ENCODE measurements at regions not wholly inside any gene's neighbourhood (a gene's known extent, or its start where the extent isn't known, plus 50 kb on each side); places are given as distances from the start of the nearest gene placed in this dataset.

DNA sequence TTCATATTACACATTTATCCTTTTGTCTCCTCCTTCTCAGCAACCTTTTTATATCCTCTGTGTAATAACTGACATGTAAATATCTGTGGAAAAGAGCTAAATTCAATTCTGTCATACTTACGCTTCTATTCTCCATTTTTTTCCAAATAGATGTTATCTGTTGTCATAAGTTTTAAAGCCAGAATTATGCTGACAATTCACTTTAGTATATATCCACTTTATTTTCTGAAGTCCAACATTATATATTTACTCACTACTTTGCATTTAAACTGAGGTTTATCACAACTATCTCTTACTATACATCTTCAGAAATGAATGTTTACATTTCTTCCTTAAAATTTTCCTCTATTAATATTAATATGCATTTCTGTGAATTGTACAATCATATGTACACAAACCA is 247.9 kb upstream of the PCDH10 start:
- no peak for DNase-seq

DNA sequence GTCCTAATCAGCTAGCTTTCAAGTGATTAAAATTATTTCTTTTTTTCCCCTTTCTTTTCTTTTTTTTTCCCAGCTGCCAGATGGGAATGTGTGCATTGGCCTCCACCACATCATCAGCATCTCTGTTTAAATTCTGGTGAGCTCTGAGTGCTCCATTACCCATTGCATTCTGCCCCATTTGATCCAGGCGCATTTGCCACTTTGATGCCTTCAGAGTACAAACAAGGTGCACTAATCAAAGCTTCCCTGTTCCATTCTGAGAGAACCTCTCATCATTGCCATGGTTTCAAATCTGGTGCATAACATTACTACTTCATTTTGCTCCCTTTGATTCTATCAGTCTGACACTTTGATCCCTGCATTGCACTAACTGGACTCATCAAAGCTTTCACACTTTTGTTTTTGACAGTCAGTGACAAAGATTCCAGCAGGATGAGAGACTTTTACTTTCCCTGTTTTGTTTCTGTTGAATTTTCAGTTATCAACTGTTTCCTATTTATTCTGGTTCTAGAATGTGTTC is 238.8 kb upstream of the PCDH10 start:
- no peak for DNase-seq

DNA sequence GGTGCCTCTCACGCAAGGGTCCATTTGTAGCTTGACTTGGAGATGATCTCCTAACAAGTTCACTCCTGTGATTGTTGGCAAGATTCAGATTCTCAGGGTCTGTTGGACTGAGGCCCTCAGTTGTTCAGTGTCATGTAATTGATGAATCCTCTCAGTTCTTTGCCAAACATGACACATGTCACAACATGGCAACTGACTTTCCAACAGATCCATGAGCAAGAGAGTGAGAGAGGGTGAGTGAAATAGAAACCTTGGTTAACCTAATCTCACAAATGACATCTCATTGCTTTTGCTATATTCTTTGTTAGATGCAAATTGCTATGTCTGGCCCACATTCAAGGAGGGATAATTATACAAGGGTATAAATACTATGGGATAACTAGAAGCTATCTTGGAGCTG is 231.0 kb upstream of the PCDH10 start:
- DNase-seq: no peak

DNA sequence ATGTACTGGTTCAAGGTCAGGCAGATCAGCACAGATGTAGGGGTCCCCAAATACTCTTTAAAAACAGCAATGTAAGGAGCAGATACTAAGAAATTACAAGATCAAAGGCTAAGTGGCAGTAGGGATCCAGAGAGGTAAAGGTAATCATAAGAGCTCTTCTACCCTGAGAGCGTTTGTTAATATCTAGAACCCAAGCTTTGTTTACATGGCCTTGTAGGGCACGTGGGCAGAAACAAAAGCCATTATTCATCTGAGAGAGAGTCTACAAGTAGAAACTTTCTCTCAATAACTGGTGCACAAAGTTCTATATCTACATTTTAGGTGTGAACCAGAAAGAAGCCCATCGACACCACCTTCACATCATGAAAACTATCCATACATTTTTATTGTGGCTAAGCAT is 225.6 kb upstream of the PCDH10 start:
- no peak for DNase-seq

DNA sequence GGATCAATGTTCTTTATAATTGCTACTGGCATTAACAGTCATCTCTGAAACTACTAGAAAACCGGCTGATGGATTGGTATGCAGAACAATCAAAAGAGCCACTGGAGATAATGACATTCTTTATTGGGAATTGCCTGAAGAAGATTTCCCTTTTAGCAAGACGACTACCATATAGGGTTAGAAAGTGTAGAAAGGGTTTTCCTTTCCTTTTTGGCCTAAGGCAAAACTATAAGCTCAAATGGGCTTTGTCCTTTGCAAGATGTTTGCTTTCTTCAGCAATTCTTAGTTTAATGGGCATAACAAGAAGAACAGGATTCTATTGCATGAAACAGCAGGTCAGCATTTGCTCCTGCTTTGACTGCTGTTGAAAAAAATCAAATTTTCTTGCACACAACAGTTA is 214.2 kb upstream of the PCDH10 start:
- no peak for DNase-seq

DNA sequence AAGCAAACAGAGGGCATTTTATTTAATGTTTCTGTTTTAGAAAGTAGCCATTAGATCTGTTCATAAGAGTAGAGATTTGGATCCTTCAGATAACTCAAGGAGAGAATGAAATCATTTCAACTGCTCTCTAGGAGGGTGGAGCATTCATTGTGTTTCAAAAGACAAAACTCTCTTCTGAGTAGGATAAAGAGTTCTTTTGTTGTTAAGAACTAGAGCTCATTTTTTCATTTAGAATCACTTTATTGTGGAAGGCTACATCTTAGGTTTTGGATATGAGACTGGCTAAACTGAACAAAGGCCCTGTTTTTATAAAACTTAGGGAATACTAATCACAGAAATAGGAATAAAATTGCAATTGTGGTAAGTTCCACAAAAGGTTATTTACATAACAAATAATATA is 193.9 kb upstream of the PCDH10 start:
- DNase-seq: no peak

DNA sequence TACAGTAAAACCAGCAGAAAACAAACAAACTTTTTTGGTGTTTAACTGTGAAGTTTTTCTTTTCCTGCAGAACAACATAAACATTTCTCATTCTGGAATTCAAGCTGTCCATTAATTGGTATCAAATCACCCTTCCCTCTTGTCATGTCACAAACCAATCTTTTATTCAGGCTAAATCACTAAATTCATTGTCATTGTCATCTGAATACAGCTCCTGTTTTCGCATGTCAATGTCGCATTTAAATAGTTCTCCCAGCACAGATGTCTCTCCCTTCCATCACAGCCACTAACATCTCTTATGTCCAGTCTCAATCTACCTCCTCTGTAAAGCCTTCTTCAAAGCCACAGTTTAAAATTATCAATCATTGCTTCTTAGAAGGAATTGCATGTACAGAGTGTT is 192.1 kb upstream of the PCDH10 start:
- no peak for DNase-seq

DNA sequence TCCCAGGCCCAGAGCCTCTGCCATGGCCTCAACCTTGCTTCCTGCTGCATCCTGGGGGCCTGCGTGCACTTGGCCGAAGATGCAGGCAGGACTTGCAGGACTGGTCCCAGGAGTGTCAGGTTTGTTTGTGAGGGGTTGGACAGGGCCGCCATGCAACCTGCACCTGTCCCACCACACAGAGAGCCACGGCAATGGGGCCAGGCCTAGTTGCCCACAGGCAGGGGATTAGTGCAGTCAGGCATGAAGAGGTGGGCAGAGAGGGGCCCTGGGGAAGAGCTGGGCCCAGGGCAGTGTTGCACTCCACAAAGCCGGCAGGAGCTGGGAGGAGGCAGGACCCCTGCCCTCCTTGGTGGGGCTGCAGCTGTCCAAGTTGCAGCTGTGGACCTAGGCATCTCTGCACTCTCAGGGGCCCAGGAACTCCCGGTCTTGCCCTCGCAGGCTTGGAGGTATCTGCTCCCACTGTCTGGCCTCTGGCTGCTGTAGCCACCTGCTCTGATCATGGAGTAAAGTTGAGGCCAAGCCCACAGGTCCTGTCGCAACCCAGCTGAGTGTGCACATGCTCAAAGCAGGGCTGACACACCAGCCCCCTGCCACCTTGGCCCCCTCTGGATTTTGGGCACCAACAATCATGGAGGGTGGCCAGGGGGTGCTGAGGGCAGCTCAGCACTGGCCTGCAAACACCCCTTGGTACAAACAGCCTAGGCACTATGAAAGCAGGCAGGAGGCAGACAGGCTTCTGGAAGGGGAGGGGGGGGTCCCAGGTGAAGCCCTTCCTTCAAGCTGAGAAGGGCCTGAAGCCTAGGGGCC is 190.4 kb upstream of the PCDH10 start:
- DNase-seq: no peak

DNA sequence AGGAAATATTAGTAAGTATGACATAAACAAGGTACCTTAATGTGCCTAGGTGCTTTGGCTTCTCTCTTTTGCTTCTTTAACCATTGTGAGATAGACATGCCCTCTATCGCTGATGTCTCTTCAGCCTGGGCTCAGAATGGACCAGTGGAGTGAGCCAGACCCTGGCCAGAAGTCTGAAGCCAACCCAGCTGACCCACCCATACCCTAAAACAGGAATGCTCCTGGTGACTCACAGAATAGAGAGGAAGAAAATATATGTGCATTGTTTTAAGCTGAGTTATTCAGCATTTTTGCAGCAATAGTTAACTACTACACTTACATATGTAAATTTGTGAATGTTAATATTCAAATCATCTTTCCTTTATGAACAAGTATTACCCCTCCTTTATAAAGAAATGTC is 167.5 kb upstream of the PCDH10 start:
- DNase-seq: no peak

DNA sequence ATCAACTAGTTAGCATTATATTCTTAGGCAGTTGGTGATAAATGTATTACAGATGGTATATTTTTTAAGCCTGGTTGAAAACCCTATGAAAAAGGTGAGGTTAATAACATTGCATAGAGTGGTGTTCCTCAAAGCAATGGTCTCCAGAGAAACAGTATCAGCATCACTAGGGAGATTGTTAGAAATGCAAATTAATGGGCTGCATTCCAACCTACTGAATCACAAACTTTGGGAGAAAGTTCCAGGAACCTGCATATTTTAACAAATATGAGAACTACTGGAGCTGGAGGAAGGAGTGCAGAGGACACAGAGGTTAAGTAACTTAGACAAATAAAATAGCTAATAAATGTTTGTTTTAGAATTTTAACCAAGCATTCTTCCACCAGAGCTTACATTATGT is 166.9 kb upstream of the PCDH10 start:
- no peak for DNase-seq

DNA sequence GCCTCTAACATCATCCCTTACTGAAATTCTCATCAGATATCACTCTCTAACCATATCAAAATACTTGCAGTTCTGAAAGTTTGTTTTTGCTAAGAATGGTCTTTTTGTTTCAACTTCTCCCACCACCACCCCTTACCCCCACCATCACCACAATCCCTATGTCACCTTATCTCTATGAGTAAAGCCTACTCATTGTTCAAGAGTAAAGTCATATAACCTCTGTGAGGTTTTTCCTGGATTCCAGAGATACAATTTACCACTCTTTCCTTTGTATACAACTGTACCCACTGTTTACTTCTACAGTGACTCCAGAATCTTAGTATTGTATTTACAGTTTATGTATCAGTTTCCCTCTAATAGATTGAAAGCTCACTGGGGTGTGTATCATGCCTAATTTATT is 158.0 kb upstream of the PCDH10 start:
- no peak for DNase-seq

DNA sequence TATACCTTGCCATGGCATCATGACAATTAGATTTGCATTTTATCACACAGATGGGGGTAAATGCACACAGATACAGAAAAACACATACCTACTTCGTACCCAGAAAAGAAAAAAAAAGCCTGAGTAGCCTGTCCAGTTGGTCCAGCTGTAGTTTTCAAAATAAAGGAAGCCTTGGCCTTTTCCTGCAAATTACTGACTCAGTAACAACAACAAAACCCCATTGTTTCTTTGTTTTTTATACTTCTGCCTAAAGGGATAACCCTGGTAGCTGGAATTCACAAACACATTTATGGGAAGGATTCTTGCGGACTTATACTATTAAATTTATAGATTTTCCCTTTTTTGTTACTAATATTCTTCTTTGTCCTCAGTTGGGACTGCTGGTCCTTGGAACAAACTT is 156.4 kb upstream of the PCDH10 start:
- DNase-seq: no peak

DNA sequence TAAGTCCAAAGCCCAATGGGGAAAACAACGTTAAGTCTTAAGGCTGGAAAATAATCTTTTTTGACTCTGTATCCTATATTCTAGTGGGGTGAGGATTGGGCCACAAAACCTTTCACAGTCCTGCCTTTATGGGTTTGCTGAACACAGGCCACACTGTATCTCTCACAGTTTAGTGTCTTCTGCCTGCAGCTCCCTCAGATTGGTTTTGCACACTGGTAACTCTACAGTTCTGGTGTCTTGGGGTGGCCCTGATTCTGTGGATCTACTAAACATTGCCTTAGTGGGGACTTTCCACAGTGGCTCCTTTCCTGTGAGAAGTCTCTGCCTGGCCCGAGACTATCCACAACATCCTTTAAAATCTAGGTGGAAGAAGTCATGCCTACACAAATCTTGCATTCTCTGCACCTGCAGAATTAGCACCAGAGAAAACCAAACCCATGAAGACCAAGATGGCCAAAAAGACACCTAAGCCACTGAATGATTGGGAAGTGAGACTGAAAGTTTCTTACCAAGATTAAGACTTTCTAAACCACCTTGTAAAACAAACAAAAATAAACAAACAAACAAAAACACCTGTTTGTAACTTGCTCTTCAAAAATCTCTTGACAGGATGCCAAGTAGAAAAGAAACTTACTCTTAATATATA is 150.4 kb upstream of the PCDH10 start:
- no peak for DNase-seq

DNA sequence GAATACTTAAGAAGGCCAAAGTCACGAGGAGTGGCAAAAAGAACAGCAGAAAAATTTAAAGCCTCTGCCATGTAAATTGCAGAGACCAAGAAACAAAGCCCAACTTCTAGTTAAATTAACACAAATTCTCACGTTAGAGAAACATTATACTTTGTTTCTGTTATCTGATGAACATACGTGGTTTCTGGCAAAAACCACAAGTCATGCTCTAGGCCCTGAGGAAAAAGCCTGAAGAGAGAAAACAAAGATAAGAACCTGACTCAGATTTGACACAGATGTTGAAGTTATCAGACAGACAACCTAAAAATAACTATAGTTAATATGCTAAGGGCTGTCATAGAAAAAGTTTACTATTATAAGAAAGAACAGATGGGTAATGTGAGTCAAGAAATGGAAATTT is 149.1 kb upstream of the PCDH10 start:
- DNase-seq: no peak

DNA sequence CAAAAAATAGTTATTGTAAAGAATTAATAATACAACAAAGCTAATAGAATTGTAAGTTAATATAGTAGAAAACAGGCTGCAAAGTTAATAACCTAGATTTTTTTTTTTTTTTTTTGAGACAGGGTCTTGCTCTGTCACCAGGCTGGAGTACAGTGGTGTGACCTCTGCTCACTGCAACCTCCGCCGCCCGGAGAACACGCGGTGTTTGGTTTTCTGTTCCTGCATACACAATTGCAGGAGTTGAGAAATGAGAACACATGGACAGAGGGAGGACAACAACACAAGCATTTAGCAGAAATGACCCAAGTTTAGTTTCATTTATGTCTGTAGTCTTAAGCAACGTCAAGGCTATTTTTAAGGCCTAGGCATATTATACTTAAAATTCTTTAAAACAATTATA is 145.9 kb upstream of the PCDH10 start:
- no peak for DNase-seq

DNA sequence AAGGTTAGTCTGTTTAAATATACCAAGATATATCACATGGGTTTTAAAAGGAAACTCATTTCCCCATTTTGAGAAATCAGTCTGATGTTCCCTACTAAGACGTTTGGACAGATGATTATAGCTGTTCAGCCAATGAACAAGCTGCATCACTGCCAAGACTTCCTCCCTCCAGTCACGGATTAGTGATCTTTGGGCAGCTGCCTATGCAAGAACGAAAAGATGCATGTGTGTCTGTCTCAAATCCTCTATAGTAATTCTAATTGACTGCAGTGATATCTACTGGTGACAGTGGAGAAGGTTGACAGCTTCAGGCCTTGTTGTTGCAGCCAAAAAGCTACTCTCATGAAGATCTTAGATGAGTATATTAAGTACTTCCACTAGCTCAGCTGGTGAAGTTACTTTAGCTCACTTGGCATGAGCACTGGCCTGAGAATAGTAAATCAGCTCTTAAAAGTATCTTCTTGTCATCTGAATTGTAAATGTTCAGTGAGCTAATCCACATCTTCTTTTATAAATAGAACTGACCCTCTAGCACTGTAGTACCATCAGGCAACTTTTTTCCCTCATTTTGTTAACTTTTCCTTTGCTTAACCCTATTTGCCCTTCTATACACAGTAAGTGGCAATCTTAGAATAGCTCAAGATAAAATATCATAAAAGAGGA is 134.5 kb upstream of the PCDH10 start:
- DNase-seq: no peak

DNA sequence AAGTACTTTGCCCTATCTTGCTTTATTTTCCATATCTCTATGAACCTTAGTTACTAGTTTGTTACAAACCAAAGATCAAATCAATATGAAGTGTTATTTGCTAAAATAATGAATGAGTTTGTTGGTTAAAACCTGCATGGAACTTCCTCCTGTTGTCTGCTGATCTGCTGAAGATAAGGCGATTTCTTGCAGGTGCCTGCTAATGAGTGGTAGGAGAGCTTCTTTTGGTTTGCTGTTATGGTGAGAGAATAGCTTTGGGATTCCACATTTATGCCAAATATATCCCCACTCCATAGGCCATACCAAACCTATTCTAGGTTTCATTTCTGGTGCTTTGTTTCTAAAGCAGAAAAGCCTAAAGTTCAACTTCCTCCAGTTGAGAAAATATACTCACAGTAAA is 103.8 kb upstream of the PCDH10 start:
- DNase-seq: no peak

DNA sequence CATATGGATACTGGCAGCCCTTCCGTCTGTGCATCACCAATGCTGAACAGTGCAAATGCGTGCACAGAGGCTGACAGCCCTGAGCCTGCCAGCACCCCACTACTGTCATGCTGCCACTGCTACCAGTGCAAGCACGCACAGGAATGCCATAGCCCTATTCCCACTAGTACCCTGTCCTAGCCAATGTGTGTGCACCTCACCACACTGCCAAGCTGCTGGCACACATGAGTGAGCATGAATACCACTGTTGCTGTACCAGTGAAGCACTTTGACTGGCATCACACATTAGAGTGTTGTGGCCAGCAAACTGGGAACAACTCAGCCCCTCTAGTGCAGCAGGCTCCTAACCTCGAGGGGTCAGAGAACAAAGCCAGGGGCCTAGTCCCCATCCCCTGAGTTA is 102.9 kb upstream of the PCDH10 start:
- no peak for DNase-seq

DNA sequence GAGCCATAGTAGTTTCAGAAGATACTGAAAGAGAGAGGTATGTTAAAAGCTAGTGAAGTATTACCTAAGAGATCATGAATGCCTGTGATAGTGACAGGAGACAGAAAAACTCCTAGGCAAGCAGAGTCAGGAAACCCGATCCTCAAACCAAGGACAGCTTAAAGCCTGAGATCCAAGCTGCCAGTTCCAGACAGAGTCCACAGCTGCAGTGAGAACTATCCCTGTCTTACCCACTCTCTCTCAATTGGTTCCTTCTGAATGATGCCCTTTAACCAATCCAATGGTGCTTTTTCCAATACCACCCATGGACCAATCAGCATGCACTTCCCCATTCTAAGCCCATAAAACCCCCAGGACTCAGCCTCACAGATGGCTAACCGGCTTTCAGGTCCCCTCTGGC is 90.4 kb upstream of the PCDH10 start:
- DNase-seq: no peak

DNA sequence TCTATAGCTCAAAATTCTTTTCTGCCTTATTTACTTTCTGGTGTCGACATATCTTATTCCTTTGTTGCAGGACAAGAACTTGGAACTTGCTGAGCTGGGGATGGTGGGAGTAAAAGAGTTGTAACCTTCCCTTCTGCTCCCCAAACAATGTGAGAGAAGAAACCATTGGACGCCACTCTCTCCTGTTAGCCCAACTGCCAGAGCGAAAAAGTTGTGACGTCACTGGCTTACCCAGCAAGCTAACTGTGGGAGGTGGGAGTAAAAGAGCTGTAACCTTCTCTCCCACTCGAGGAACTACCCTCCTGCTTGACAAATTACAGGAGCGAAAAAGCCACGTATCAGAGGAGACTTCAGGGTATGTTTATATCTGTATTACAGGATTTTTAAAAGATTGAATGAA is 90.0 kb upstream of the PCDH10 start:
- DNase-seq: no peak

DNA sequence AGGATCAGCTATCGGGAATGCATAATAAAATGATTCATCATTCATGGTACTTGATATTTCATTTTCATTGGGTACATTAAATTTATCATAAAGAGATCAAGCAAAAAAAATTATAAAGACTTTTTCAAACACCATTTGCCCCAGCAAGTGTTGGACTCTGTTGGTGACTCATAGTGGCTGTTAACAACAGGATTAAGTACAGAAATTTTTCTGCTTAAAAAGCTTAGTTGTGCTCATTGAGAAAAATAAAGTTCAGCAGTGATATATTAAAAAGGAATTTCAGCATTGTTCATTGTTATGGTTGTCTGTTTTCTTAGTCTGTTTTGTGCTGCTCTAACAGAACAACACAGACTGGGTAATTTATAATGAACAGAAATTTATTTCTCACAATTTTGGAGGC is 86.2 kb upstream of the PCDH10 start:
- DNase-seq: no peak

DNA sequence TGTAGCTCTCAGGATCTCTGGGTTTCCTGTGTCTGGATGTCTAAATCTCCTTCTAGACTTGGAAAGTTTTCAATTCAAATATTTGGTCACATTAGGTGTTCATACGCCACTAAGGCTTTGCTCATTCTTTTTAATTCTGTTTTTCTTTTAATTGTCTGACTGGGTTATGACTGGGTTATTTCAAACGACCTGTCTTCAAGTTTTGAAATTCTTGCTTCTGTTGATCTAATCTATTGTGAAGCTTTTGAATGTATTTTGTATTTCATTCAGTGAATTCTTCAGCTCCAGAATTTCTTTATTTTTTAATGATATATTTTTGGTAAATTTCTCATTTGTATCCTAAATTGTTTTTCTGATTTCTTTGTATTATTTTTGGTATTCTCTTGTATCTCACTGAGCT is 81.0 kb upstream of the PCDH10 start:
- no peak for DNase-seq

DNA sequence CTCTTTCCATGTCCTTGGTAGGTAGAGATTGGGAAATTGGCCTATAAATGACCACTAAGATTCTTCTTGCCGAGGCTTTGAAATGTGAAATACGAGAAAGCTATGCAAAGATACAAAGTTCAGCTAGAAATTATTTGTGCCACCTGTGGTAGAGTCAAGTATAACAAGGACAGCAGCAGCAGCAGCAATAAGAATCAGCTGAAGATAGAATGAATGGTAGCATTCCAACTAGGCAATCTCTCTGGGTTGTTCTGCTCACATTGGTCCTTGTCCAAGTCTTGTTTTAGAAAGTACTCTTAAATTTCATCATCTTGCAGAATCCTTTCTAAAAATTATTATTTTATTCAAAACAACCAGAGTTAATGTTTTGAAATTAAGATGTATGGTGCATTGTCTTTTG is 67.8 kb upstream of the PCDH10 start:
- peak in 1 of 2 experiments; percentile 12 for DNase-seq

DNA sequence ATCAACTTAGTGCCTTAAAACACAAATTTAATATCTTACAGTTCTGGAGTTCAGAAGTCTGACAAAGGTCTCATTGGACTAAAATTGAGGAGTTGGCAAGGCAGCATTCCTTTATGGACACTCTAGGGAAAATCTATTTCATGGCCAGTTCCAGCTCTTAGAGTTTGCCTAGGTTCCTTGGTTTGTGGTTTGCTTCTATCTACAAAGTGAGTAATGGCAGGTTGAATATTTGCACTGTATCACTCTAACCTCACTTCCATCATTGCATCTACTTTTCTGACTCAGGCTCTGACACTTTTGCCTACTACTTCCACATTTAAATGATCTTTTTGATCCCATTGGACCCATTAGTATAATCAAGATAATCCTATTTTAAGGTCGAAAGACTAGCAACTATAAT is 64.7 kb upstream of the PCDH10 start:
- DNase-seq: no peak
